ENCODE measurements at regions not wholly inside any gene's neighbourhood (a gene's known extent, or its start where the extent isn't known, plus 50 kb on each side); places are given as distances from the start of the nearest gene placed in this dataset.
"Not testable (repeated sequence)": the region's sequence is repeated elsewhere in the genome, so short reads cannot be mapped to it uniquely, and the experiment has no call there.

- in situ Hi-C loops (cut with MboI; ENCODE audit: low pct_unique_long_range_greater_than_20kb, low sequenced_read_pairs, unreplicated experiment): no loop called here
- DNase-seq (ENCODE audit: low spot score): no peak
- TF ChIP-seq, protein P1, sequence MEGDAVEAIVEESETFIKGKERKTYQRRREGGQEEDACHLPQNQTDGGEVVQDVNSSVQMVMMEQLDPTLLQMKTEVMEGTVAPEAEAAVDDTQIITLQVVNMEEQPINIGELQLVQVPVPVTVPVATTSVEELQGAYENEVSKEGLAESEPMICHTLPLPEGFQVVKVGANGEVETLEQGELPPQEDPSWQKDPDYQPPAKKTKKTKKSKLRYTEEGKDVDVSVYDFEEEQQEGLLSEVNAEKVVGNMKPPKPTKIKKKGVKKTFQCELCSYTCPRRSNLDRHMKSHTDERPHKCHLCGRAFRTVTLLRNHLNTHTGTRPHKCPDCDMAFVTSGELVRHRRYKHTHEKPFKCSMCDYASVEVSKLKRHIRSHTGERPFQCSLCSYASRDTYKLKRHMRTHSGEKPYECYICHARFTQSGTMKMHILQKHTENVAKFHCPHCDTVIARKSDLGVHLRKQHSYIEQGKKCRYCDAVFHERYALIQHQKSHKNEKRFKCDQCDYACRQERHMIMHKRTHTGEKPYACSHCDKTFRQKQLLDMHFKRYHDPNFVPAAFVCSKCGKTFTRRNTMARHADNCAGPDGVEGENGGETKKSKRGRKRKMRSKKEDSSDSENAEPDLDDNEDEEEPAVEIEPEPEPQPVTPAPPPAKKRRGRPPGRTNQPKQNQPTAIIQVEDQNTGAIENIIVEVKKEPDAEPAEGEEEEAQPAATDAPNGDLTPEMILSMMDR (IDR thresholded peaks at IDR 0.05; ENCODE audit: extremely low read depth, insufficient read depth, missing control alignments): no peak
Measured at GRCh38 chr6:92415656-92416055, 1003.7 kb downstream of the EPHA7 start.

DNA sequence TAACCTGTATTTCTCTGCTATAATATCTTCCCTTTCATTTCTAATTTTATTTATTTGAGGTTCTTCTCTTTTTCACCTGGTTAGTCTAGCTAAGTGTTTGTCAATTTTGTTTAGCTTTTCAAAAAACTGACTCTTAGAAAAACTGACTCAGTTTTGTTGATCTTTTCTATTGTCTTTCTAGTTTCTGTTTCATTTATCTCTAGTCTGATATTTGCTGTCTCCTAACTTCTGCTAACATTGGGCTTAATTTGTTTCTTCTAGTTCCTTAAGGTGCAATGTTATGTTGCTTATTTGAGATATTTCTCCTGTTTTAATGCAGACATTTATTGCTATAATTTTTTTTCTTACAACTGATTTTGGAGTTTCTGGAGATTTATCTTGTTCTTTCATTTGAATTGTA, 1011.0 kb downstream of the EPHA7 start:
- in situ Hi-C loops (cut with MboI; ENCODE audit: low pct_unique_long_range_greater_than_20kb, low sequenced_read_pairs, unreplicated experiment): no loop called here

DNA sequence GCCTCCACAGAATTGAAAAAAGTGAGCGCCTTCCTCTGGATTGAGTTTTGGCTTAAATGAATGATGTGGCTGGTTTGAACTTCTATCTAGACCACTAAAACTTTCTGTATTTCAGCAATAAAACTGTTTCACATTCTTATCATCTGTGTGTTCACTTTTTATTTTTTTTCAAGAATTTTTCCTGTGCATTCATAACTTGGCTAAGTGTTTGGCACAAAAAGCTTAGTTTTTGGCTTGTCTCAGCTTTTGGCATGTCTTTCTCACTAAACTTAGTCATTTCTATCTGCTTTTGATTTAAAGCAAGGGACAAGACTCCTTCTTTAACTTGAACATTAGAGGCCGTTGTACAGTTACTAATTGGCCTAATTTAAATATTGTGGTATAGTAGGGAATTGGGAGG, 1015.1 kb downstream of the EPHA7 start:
- in situ Hi-C loops (cut with MboI; ENCODE audit: low pct_unique_long_range_greater_than_20kb, low sequenced_read_pairs, unreplicated experiment): no loop called here
- TF ChIP-seq, protein P1 (IDR thresholded peaks at IDR 0.05; ENCODE audit: extremely low read depth, insufficient read depth, missing control alignments): no peak
- no peak for DNase-seq (ENCODE audit: low spot score)

More for the DNA sequence above, 1011.0 kb downstream of the EPHA7 start:
- no peak for DNase-seq (ENCODE audit: low spot score)
- TF ChIP-seq, protein P1 (IDR thresholded peaks at IDR 0.05; ENCODE audit: extremely low read depth, insufficient read depth, missing control alignments): no peak

DNA sequence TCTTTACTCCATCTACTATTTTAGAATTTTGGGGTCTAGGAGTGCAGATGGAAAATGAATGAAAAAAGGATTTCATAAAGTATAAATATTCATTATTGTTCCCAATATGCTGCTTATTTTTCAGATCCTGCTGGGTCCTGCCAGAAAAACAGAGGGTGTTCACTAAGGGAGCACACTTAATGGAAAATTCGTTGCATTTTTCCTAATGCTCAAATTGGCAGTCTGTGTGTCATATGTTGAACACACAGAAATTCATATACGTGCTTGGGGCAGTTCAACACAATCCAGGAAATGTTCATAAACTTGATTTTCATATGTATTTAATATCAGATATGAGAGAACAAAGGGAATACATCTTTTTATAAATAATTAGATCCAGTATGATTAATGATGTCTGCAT, 1019.4 kb downstream of the EPHA7 start:
- in situ Hi-C loops (cut with MboI; ENCODE audit: low pct_unique_long_range_greater_than_20kb, low sequenced_read_pairs, unreplicated experiment): no loop called here

GRCh38 chr6:92388706-92389105, 1030.7 kb downstream of the EPHA7 start:
- in situ Hi-C loops (cut with MboI; ENCODE audit: low pct_unique_long_range_greater_than_20kb, low sequenced_read_pairs, unreplicated experiment); DNase-seq (ENCODE audit: low spot score): not testable (repeated sequence)

More for the DNA sequence above, 1019.4 kb downstream of the EPHA7 start:
- DNase-seq (ENCODE audit: low spot score): no peak
- TF ChIP-seq, protein P1 (IDR thresholded peaks at IDR 0.05; ENCODE audit: extremely low read depth, insufficient read depth, missing control alignments): no peak

GRCh38 chr6:92380803-92381601, 1038.4 kb downstream of the EPHA7 start:
- DNase-seq (ENCODE audit: low spot score): peak; percentile 2
- TF ChIP-seq, protein P1 (IDR thresholded peaks at IDR 0.05; ENCODE audit: extremely low read depth, insufficient read depth, missing control alignments): no peak
- in situ Hi-C loops (cut with MboI; ENCODE audit: low pct_unique_long_range_greater_than_20kb, low sequenced_read_pairs, unreplicated experiment): no loop called here

DNA sequence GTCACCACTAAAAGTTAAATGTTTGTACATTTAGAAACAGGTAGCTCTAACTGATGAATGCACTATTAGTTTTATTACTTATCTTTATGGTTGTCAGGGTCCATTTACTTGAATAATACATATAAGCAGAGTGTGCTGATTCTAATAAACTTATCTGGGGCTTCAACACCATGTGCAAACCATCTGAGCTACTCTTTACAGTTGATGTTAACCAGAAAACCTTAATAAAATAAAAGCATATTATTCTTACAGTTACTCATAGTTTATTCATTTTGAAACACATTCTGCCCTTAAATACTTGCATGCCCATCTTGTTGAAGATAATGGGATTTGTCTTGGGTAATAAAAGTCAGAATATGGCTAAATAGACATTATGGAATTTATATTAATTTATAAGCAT, 1042.2 kb downstream of the EPHA7 start:
- DNase-seq (ENCODE audit: low spot score): no peak
- in situ Hi-C loops (cut with MboI; ENCODE audit: low pct_unique_long_range_greater_than_20kb, low sequenced_read_pairs, unreplicated experiment): no loop called here
- TF ChIP-seq, protein P1 (IDR thresholded peaks at IDR 0.05; ENCODE audit: extremely low read depth, insufficient read depth, missing control alignments): no peak

Data from GM13977 (cell line).